CD4-positive, alpha-beta T cell treated with Interleukin-4 for 1 hour (primary cell): ENCODE measurements at regions not wholly inside any gene's neighbourhood (a gene's known extent, or its start where the extent isn't known, plus 50 kb on each side); places are given as distances from the start of the nearest gene placed in this dataset.

Experiments used
- DNase-seq, 2 donors: peaks; one replicate each; pipeline ENCODE4 v3.0.0-alpha.2; 2020 to 2022

- DNase-seq = no peak
Measured at GRCh38 chr11:134584001-134584561, 172.0 kb upstream of the B3GAT1 start.

GRCh38 chr11:134583397-134583990 lies 171.5 kb upstream of the B3GAT1 start:
- DNase-seq = peak in 1 of 2 donors; percentile 18

DNA sequence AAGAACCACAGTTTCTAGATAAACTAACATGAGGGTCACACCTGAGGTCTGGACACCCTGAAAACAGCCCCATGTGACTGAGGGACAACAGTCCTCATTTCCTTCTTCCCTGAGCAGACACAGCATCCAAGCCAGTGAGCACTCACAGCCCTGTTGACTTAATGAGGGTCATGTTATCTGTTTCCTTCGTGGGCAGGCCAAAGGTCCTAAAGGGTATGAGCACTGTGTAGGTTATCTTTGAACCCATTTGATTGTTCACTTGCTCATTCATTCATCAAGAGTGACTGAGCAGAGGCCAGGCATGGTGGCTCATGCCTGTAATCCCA lies 170.7 kb upstream of the B3GAT1 start:
- no peak for DNase-seq

DNA sequence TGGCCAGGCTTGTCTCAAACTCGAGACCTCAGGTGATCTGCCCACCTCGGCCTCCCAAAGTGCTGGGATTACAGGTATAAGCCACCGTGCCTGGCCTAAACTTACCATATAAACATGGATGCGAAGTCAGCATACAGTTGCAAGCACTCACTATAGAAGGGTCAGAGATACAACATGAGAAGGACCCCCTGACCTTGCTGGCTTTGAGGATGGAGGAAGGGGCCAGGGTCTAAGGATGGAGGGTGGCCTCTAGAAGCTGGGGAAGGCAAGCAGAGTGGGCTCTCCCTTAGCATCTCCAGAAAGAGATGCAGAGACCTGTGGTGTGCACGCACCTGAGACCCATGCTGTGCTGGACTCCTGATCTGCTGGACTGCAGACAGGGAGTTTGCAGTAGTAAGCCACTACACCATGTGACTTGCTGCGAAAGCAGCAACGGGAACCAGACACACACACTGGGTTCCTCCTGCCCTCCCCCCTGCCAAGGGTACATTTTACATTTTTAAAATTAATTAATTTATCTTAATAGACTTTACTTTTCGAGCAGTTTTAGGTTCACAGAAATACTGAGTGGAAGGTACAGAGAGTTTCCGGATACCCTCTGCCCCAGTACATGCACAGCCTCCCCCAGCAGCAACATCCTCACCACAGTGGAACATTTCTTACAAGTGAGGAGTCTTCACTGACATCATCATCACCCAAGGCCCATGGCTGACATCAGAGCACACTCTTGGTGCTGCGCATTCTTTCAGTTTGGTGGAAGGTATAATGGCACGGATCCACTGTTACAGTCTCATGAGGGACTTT lies 170.1 kb upstream of the B3GAT1 start:
- DNase-seq = no peak

GRCh38 chr11:134581121-134581626 lies 169.1 kb upstream of the B3GAT1 start:
- no peak for DNase-seq

DNA sequence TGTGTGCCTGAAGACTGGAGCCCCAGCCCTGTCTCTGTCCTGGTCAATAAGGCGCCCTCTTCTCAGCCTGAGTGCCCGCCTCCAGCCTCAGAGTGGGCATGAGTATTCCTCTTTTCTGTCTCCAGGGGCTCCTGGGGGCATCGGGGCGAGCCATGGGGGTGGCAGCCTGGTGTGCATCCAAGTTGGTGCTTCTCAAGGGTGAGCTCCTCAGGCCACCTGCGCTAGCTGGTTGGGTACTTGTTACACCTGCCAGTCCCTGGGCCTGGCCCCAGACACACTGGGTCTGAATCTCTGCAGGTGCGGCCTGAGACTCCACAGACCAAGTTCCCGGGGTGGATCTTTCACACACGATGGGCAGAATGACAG lies 168.6 kb upstream of the B3GAT1 start:
- DNase-seq = no peak

DNA sequence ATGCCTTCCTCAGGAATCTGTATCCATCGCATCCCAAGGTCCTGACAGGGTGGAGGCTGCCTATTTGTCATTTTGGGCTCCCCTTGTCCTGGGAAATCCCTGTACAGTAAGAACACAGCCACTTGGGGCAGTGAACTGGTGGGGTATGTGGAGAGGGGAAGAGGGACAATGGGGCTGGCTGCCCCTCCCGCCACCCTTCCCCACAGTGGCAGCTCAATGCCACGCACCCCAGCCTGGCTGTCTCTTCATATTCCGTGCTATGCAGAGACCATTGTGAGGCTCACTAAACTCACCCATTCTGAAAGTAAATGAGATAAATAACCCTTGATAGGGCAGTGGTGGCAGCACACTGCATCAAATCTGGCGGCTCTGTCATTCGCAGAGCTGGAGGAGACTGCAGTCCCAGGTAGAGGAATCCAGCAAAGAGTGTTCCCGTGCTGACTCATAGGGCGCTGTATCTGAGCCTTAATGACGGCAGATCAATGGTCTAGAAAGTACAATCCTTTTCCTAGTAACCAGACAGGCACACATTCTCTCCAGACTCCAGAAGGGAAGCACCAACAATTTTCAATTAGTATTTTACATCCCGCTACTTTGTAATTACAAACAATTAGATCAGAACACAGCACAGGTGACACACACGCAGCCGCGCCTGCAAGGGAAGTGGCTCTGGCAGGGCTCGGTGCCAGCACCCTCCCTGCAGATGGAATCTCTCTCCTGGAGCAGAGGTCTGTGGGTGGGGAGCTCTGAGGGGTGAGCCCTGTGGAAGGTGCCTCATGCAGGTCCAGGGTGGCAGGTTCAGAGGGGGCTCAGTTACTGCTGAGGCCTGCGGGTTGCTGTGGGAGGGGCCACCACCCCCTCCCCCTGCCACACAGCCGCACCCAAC lies 167.9 kb upstream of the B3GAT1 start:
- DNase-seq = no peak

DNA sequence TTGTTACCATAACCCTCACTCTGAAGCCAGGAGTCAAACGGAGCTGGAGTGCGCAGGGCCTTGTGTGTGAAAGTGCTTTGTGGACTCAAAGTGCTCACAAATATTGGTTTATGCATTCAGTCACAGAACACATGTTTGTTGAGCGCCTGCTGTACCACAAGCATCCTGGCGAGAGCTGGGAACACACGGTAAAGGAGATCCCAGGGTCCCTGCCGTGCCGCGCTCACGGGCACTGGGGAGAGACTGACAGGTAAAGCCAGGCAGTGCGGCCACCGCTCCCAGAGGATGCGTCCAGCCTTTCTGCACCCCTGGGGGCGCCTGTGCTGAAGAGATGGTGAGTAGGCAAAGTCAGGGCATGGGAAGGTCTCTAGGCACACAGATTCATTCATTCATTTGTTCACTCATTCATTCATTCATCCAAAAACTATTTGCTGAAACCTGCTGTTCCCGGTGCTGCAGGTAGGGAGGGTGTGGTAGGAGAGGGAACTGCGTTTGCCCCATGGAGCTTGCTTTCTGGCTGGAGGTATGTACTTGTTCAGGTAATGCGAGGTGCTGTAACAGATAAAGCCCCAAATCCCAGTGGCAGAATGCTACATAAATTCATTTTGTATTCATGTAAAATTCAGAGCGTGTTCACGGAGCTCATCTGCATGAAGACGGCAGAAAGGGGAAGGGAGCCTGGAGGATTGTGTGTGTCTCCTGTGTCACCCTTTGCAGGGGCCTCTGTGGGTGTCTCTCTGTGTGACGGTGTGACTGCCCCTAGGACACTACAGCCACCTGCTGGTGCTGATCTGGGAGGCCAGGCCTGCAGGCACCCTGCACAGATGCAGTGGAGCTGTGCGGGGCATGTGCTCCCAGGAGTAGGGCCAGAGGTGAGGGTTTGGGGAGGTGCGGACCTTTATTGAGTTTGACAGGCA lies 167.0 kb upstream of the B3GAT1 start:
- no peak for DNase-seq

GRCh38 chr11:134577751-134578395 lies 165.8 kb upstream of the B3GAT1 start:
- no peak for DNase-seq

GRCh38 chr11:134576721-134577171 lies 164.7 kb upstream of the B3GAT1 start:
- DNase-seq = no peak

GRCh38 chr11:134576286-134576685 lies 164.2 kb upstream of the B3GAT1 start:
- no peak for DNase-seq

DNA sequence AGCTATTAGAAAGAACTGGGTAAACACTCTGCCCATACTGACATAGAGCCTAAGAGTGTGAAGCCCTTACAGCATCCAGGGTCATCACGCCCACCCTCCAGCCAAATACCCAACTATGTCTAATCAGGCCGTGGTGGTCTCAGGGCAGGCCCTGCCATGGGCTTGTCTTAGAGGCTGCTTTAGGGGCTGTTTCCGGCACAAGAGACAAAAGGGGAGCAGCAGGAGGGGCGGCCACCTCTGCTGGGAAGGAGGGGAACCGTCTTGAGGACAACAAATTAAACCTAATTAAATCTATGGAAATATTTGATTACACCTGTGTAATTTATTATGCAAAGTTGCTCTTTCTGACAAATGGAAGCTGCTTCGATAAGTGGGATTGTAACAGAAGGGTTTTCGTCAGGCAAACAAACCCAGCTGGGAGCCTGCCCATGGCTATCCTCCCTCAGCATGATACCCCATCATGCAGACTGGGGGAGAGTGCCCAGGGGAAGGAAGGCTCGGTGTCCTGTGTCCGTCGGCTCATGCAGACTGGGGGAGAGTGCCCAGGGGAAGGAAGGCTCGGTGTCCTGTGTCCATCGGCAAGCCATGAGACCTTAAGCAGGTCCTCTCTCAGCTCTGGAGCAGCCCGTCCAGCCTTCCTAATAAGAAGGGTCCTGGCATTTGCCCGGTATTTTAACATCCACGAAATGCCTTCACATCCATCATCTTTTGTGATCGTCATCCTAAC lies 163.6 kb upstream of the B3GAT1 start:
- no peak for DNase-seq

DNA sequence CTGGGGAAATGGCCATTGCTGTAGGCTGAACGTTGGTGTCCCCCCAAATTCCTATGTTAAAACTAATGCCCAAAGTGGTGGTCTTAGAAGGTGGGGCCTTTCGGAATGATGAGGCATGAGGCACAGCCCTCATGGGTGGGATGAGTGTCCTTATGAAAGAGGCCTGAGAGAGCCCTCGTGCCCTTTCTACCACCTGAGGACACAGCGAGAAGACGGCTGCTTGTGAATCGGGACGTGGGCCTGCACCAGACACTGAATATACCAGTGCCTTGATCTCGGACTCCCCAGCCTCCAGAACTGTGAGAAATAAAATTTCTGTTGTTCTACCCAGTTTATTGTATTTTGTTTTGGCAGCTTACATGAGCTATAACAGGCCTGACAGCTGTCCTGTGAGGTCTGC lies 162.9 kb upstream of the B3GAT1 start:
- no peak for DNase-seq

GRCh38 chr11:134574425-134574824 lies 162.4 kb upstream of the B3GAT1 start:
- DNase-seq = no peak

- DNase-seq = no peak
Measured at GRCh38 chr11:134573857-134574256, 161.8 kb upstream of the B3GAT1 start.

DNA sequence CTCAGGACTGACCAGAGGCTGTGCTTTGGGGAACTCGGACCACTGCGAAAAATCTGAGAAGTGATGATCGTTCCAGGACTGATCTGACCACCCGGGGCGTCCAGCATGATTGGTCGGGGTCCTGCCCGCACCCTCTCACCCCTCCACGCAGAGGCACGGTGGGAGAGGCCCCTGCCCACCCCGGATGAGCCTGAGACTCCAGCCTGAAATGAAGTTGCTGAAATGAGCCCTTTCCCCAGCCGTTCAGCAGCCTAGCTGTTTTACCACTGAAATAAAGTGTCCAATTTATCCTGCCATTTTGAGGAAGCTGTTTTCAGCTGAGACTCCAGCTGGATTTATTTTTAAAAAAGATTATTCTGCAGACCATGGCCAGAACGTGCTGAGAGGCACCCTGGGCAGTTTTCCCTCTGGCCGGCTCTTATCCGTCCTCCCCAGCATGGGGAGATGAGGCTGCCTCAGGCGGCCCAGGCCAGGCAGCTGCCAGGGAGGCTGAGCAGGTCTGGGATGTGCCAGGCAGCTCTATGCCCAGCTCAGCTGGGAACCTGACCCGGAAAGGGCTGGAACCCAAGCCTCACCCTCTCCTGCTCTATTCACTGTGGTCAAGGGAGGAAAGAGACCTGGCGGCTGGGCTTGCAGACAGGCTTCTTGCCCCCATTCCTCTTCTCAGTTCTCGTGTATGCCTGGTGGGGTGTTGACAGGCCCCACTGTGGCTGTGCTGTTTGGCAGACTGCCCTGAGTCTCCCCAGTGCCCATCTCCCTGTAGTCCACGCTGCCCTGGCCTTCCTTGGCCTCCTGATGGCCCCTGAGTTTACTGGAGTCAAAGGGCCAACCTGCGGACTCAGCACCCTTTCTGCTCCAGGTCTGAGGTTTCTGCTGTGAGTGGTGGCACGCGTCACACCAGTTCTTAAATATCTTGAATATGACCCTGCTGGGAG lies 161.0 kb upstream of the B3GAT1 start:
- DNase-seq = no peak

- DNase-seq = no peak
Measured at GRCh38 chr11:134571301-134571700, 159.3 kb upstream of the B3GAT1 start.

DNA sequence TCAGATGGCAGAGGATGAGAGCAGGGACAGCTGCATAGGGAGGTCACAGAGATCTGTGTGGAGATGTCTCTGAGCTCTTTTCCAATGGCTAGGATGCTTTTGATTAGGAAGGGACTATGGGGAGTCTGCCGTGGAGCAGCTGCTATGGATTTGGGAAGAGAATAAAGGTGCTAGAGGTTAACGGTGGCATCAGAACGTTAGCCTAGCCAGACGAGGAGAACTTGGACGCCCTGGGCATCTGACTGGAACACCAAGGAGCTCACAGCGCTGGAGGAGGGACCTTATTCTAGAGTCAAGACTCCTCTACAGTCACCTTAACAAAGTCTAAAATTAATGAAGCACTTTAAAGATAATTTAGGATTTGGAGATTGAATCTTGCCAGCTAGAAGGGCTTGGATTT lies 157.2 kb upstream of the B3GAT1 start:
- no peak for DNase-seq

DNA sequence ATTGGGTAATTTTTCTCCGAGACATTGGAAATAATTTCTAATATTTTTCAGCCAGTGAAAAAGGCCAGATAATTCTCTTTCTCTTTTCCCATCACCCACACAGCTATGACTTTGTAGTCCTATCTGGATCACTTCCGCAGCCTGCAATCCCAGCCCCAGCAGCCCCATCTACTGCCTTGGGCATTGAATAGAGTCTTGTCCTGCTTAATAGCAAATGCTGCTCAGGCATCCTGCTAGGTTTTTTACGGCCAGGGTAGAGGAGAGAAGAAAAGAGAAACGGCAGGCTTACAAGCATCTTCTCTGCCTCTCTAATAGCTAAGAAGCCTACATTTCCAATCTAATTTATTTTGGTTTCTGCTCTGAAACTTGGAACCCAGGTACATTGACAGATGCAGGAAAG lies 154.3 kb upstream of the B3GAT1 start:
- DNase-seq = no peak
